GM12878 (cell line): ENCODE measurements at regions not wholly inside any gene's neighbourhood (a gene's known extent, or its start where the extent isn't known, plus 50 kb on each side); places are given as distances from the start of the nearest gene placed in this dataset.

ENCODE experiments used
- ATAC-seq: fragments of 200-7000 bp; cut with Tn5 transposase; 3 replicates; pipeline ENCODE4 v1.9.1; 2020; ENCODE audit warnings: mild to moderate bottlenecking, moderate library complexity
- BruUV-seq: library from RNA; stranded (reverse); fragments of 400-500 nt; replicated peaks from 2 replicates; lab custom pipeline; 2021; lab: Mats Ljungman, UMichigan
- CTCF ChIA-PET: fragments of 300-600 bp; sonication (Branson Sonifier 250); formaldehyde crosslinking; extraction: SDS; loops from one replicate; lab custom pipeline; 2021; ENCODE audit warnings: inconsistent platforms; lab: Yijun Ruan, JAX
- POLR2A ChIA-PET: fragments of 350-600 bp; formaldehyde crosslinking; extraction: SDS; loops from one replicate; lab custom pipeline; 2021; ENCODE audit warnings: inconsistent platforms; lab: Charles Lee
- RAD21 ChIA-PET: fragments of 300-600 bp; sonication (Branson Sonifier 250); formaldehyde crosslinking; loops from one replicate; lab custom pipeline; 2023; ENCODE audit warnings: antibody characterized with exemption; ENCODE audit not compliant: unreplicated experiment; lab: Charles Lee
- SMC1A ChIA-PET: fragments of 300-600 bp; sonication (Branson Sonifier 250); formaldehyde crosslinking; loops from one replicate; lab custom pipeline; 2023; ENCODE audit not compliant: unreplicated experiment, uncharacterized antibody; lab: Charles Lee
- DNase-seq: peaks from one replicate; pipeline ENCODE4 v3.0.0-alpha.2; 2011; ENCODE audit warnings: low read depth, low spot score
- FAIRE-seq: peaks from 3 replicates; lab custom pipeline; 2011; peaks lifted over from hg19 to GRCh38; lab: Jason Lieb, UNC
- H2AFZ ChIP-seq: 2 replicates; pipeline ENCODE4 v1.6.0; 2011; ENCODE audit warnings: low read depth, low read length, control low read depth; ENCODE audit not compliant: control insufficient read depth
- H3K27ac ChIP-seq: 2 replicates; pipeline ENCODE4 v1.5.1; 2011; ENCODE audit warnings: control low read depth; ENCODE audit not compliant: control insufficient read depth, insufficient read depth
- H3K27me3 ChIP-seq, 2 experiments: replicated peaks in 1 of 2; 2 replicates each; pipeline versions ENCODE4 v1.6.0 to v1.6.1; 2011; ENCODE audit warnings: low read length in 1 of 2; ENCODE audit not compliant: control insufficient read depth in 2 of 2, insufficient read depth in 2 of 2
- H3K36me3 ChIP-seq, 2 experiments: 2 replicates each; pipeline ENCODE4 v1.5.1; 2011; ENCODE audit warnings: low read length in 1 of 2; ENCODE audit not compliant: control insufficient read depth in 2 of 2, insufficient read depth in 2 of 2
- H3K4me1 ChIP-seq: 2 replicates; pipeline ENCODE4 v1.6.1; 2011; ENCODE audit warnings: mild to moderate bottlenecking, low read length, moderate library complexity, mixed read lengths; ENCODE audit not compliant: control insufficient read depth, insufficient read depth
- H3K4me2 ChIP-seq: 2 replicates; pipeline ENCODE4 v1.6.0; 2011; ENCODE audit warnings: control low read depth; ENCODE audit not compliant: control insufficient read depth, insufficient read depth
- H3K4me3 ChIP-seq: fragments of 200-600 bp; sonication (generic); 2 replicates; pipeline ENCODE4 v1.5.1; 2016
- H3K79me2 ChIP-seq: 2 replicates; pipeline ENCODE4 v1.6.0; 2011; ENCODE audit warnings: low read length; ENCODE audit not compliant: control insufficient read depth, insufficient read depth
- H3K9ac ChIP-seq: 2 replicates; pipeline ENCODE4 v1.8.0; 2011; ENCODE audit warnings: low read length, control low read depth, mixed read lengths; ENCODE audit not compliant: control insufficient read depth, insufficient read depth
- H3K9me3 ChIP-seq: replicated peaks from 3 replicates; pipeline ENCODE4 v1.5.1; 2011; ENCODE audit warnings: mild to moderate bottlenecking, low read length; ENCODE audit not compliant: control insufficient read depth, insufficient read depth
- H4K20me1 ChIP-seq: 2 replicates; pipeline ENCODE4 v1.6.0; 2011; ENCODE audit not compliant: control insufficient read depth, insufficient read depth
- CBFB ChIP-seq: IDR thresholded peaks from 2 replicates; pipeline ENCODE4 v1.6.1; 2016; ENCODE audit warnings: antibody characterized with exemption, low read depth
- E4F1 ChIP-seq: fragments of 450-650 bp; IDR thresholded peaks from 2 replicates; pipeline ENCODE4 v1.6.1; 2018; ENCODE audit warnings: borderline replicate concordance, mild to moderate bottlenecking; ENCODE audit not compliant: partially characterized antibody
- EZH2 ChIP-seq: IDR thresholded peaks from 2 replicates; pipeline ENCODE4 v1.6.1; 2012; ENCODE audit warnings: low read depth, mild to moderate bottlenecking, control low read depth, inconsistent platforms, low read length, borderline replicate concordance; ENCODE audit not compliant: control insufficient read depth
- HCFC1 ChIP-seq: fragments of 150-350 bp; IDR thresholded peaks from 2 replicates; pipeline ENCODE4 v1.6.1; 2014; ENCODE audit warnings: low read length
- HDGF ChIP-seq: fragments of 450-650 bp; IDR thresholded peaks from 2 replicates; pipeline ENCODE4 v1.6.1; 2016; ENCODE audit warnings: antibody characterized with exemption
- NFXL1 ChIP-seq: fragments of 450-650 bp; IDR thresholded peaks from 2 replicates; pipeline ENCODE4 v1.6.1; 2017; ENCODE audit warnings: antibody characterized with exemption, mild to moderate bottlenecking, borderline replicate concordance
- NR2C1 ChIP-seq: fragments of 450-650 bp; IDR thresholded peaks from 2 replicates; pipeline ENCODE4 v1.6.1; 2017; ENCODE audit warnings: antibody characterized with exemption, mild to moderate bottlenecking, moderate library complexity
- POLR2AphosphoS2 ChIP-seq: IDR thresholded peaks from 2 replicates; pipeline ENCODE4 v1.6.1; 2011; ENCODE audit warnings: low read depth, mild to moderate bottlenecking, low read length, improper control_type of control experiment, moderate library complexity
- TCF12 ChIP-seq: IDR thresholded peaks from 2 replicates; pipeline ENCODE4 v1.6.1; 2011; ENCODE audit warnings: low read depth, mild to moderate bottlenecking, low read length
- USF2 ChIP-seq: IDR thresholded peaks from 2 replicates; pipeline ENCODE4 v1.6.1; 2011; ENCODE audit warnings: low read depth, low read length, improper control_type of control experiment, borderline replicate concordance
- ZNF207 ChIP-seq: fragments of 450-650 bp; IDR thresholded peaks from 2 replicates; pipeline ENCODE4 v1.6.1; 2014; ENCODE audit warnings: antibody characterized with exemption, mild to moderate bottlenecking, borderline replicate concordance
- WGBS: methylation state at CpG from one replicate; pipeline ENCODE4 v1.1.6; 2016; ENCODE audit warnings: low lambda C conversion rate; ENCODE audit not compliant: insufficient replicate concordance, insufficient coverage; ENCODE audit errors: missing lambda C conversion rate; 5-methylcytosine and 5-hydroxymethylcytosine counted together
- in situ Hi-C: fragments of 300-500 bp; cut with MboI; formaldehyde crosslinking; loops from 9 replicates; pipeline ENCODE4 v1.14.3; 2018; ENCODE audit warnings: mixed read lengths
- intact Hi-C: fragments of 100-400 bp; cut with micrococcal nuclease; formaldehyde crosslinking; loops from one replicate; pipeline ENCODE4 v1.14.2; 2022; ENCODE audit not compliant: unreplicated experiment
- TF ChIP-seq, protein P1 (sequence below): fragments of 450-650 bp; IDR thresholded peaks from 2 replicates; pipeline ENCODE4 v1.6.1; 2017; ENCODE audit warnings: mild to moderate bottlenecking
- TF ChIP-seq, protein P2 (sequence below): fragments of 450-650 bp; formaldehyde crosslinking; IDR thresholded peaks from 2 replicates; pipeline ENCODE4 v1.5.0; 2022; ENCODE audit warnings: mild to moderate bottlenecking, missing genetic modification characterization
- TF ChIP-seq, protein P3 (sequence below): fragments of 450-650 bp; IDR thresholded peaks from 2 replicates; pipeline ENCODE4 v1.6.1; 2017; ENCODE audit warnings: low read depth, mild to moderate bottlenecking, moderate library complexity

DNA sequence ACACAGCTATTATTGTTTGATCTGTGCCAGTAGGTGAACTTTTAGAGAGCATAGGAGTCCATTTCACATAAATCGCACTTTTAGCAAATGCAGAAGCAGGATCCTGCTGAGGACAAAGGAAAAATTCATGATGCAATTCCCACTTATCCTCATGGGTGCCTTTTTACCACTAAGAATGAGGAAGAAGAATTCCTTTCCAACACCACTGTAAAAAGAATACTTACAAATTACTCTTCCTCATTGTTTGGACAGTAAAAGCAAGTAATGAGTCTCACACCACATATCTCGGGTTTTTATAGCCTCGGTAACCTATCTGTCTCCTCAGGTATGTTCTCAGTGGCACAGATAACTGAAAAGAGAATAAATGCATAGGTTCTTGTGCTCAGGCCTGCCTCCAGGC, 238.5 kb downstream of the MTX2 start:
- 61% methylated on average over 3 of the region's 3 CpGs for WGBS
- RAD21 ChIA-PET, result interaction anchor here (1.4 kb wide), 1 partner anchor 53 kb away, joined by 4 read pairs; no protein-coding TSS in a partner anchor
- POLR2A ChIA-PET, result interaction anchor here (1.3 kb wide), 1 partner anchor 14 kb away, joined by 3 read pairs; no protein-coding TSS in a partner anchor
- SMC1A ChIA-PET, result interaction anchor here (1.4 kb wide), 1 partner anchor 368 kb away, joined by 3 read pairs; no protein-coding TSS in a partner anchor
- H3K79me2 ChIP-seq, result no peaks in the 10 kb centered on the region
- ATAC-seq (no peak), FAIRE-seq (no peak), DNase-seq (no peak)
- no peaks in the 10 kb centered on the region for H3K4me1 ChIP-seq
- no peak overlapping the region for H2AFZ ChIP-seq
- no peaks in the 10 kb centered on the region for H3K27me3 ChIP-seq
- H3K9me3 ChIP-seq, result no peaks in the 10 kb centered on the region
- CTCF ChIA-PET, result no interaction called here
- in situ Hi-C loops (no loop called here), intact Hi-C loops (loop anchor here (2.0 kb wide), 1 partner anchor 15 kb away; no protein-coding TSS in a partner anchor)
- no peak overlapping the region for H3K4me3 ChIP-seq
- H3K27ac ChIP-seq, result no peak overlapping the region
- H3K4me2 ChIP-seq, result no peak overlapping the region
- no peaks in the 10 kb centered on the region for H4K20me1 ChIP-seq
- no TSS peak for BruUV-seq
- no peak overlapping the region for H3K9ac ChIP-seq
- H3K36me3 ChIP-seq, result no peaks in the 10 kb centered on the region
- TF ChIP-seq, protein P1, sequence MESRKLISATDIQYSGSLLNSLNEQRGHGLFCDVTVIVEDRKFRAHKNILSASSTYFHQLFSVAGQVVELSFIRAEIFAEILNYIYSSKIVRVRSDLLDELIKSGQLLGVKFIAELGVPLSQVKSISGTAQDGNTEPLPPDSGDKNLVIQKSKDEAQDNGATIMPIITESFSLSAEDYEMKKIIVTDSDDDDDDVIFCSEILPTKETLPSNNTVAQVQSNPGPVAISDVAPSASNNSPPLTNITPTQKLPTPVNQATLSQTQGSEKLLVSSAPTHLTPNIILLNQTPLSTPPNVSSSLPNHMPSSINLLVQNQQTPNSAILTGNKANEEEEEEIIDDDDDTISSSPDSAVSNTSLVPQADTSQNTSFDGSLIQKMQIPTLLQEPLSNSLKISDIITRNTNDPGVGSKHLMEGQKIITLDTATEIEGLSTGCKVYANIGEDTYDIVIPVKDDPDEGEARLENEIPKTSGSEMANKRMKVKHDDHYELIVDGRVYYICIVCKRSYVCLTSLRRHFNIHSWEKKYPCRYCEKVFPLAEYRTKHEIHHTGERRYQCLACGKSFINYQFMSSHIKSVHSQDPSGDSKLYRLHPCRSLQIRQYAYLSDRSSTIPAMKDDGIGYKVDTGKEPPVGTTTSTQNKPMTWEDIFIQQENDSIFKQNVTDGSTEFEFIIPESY, result no peak
- no peak for TF ChIP-seq E4F1
- no peak for TF ChIP-seq USF2
- TF ChIP-seq, protein P2, sequence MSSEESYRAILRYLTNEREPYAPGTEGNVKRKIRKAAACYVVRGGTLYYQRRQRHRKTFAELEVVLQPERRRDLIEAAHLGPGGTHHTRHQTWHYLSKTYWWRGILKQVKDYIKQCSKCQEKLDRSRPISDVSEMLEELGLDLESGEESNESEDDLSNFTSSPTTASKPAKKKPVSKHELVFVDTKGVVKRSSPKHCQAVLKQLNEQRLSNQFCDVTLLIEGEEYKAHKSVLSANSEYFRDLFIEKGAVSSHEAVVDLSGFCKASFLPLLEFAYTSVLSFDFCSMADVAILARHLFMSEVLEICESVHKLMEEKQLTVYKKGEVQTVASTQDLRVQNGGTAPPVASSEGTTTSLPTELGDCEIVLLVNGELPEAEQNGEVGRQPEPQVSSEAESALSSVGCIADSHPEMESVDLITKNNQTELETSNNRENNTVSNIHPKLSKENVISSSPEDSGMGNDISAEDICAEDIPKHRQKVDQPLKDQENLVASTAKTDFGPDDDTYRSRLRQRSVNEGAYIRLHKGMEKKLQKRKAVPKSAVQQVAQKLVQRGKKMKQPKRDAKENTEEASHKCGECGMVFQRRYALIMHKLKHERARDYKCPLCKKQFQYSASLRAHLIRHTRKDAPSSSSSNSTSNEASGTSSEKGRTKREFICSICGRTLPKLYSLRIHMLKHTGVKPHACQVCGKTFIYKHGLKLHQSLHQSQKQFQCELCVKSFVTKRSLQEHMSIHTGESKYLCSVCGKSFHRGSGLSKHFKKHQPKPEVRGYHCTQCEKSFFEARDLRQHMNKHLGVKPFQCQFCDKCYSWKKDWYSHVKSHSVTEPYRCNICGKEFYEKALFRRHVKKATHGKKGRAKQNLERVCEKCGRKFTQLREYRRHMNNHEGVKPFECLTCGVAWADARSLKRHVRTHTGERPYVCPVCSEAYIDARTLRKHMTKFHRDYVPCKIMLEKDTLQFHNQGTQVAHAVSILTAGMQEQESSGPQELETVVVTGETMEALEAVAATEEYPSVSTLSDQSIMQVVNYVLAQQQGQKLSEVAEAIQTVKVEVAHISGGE (CRISPR knock-in tag), result no peak
- TF ChIP-seq EZH2, result no peak
- no peak for TF ChIP-seq POLR2AphosphoS2
- TF ChIP-seq HCFC1, result no peak
- no peak for TF ChIP-seq NR2C1
- no peak for TF ChIP-seq TCF12
- TF ChIP-seq, protein P3, sequence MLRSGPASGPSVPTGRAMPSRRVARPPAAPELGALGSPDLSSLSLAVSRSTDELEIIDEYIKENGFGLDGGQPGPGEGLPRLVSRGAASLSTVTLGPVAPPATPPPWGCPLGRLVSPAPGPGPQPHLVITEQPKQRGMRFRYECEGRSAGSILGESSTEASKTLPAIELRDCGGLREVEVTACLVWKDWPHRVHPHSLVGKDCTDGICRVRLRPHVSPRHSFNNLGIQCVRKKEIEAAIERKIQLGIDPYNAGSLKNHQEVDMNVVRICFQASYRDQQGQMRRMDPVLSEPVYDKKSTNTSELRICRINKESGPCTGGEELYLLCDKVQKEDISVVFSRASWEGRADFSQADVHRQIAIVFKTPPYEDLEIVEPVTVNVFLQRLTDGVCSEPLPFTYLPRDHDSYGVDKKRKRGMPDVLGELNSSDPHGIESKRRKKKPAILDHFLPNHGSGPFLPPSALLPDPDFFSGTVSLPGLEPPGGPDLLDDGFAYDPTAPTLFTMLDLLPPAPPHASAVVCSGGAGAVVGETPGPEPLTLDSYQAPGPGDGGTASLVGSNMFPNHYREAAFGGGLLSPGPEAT, result no peak
- no peak for TF ChIP-seq ZNF207
- no peak for TF ChIP-seq NFXL1
- TF ChIP-seq CBFB, result no peak
- no peak for TF ChIP-seq HDGF
